T follicular helper cell (primary cell): ENCODE measurements at regions not wholly inside any gene's neighbourhood (a gene's known extent, or its start where the extent isn't known, plus 50 kb on each side); places are given as distances from the start of the nearest gene placed in this dataset.
"Not testable (repeated sequence)": the region's sequence is repeated elsewhere in the genome, so short reads cannot be mapped to it uniquely, and the experiment has no call there.

Experiments
- DNase-seq: peaks from one replicate; pipeline ENCODE4 v3.0.0-alpha.2; 2020; ENCODE audit warnings: low read depth

- no peak for DNase-seq
These were observed 631.1 kb downstream of the MATN1 start for GRCh38 chr1:30092051-30092858.

DNA sequence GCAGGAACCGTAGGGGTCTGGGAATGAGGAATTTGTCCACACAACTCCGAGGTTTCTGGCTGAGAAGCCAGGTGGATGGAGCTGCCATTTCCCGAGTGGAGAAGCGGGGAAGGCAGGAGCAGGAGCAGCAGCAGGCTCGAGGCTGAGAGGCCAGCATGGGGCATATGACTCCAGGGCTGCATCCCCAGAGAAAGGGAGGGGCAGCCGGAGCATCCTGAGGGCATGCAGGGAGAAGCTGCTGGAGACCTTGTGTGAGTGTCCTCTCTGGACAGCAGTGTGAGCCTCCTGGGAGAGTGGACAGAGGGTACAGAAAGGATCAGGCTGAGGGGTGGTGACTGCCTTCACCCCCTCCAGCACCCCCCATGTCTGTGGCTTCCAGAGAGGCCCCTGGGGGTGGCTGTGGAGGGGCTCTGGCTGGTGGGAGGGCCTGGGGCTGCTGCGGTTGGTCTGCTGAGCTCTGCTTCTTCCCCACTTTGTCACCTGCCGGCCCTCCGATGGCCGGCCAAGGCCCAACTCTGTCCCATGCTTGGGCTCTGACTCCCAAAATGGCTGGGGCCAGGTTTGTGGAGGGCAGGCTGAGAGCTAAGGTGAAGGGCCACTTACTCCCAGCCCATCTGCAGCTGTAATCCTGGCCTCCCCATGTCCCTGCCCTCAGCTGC is 633.1 kb downstream of the MATN1 start:
- no peak for DNase-seq

DNA sequence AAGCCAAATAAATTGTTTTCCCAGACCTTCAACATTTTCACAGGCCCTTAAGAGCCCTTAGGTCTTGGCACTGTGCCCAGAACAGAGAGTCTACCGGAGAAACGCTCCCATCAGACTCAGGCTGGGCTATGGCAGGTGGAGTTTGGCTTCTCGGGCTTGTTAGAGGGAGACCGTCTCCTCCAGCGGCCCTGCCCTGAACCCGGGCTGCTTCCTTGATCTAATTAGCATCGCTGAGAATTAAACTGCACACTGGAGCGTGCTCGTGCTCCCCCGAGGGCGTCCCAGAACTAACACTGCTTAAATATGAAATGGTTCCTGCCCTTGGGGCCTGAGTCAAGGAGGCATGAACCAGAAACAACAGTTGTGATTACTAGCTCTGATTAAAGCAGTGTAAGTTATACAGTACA is 634.4 kb downstream of the MATN1 start:
- no peak for DNase-seq

DNA sequence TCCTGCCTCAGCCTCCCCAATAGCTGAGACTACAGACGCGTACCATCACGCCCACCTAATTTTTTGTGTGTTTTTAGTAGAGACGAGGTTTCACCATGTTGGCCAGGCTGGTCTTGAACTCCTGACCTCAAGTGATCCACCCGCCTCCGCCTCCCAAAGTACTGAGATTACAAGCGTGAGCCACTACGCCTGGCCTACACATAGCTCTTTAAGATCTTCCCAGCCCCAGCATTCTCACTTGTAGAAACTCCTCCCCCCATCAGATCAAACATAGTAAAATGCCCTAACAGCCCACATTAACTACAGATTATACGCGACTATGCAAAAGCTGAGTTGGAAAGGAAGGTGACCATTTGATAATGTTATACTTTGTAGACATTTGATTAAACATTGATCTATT is 634.8 kb downstream of the MATN1 start:
- DNase-seq: no peak

- no peak for DNase-seq
These were observed 635.9 kb downstream of the MATN1 start for GRCh38 chr1:30087465-30087864.

DNA sequence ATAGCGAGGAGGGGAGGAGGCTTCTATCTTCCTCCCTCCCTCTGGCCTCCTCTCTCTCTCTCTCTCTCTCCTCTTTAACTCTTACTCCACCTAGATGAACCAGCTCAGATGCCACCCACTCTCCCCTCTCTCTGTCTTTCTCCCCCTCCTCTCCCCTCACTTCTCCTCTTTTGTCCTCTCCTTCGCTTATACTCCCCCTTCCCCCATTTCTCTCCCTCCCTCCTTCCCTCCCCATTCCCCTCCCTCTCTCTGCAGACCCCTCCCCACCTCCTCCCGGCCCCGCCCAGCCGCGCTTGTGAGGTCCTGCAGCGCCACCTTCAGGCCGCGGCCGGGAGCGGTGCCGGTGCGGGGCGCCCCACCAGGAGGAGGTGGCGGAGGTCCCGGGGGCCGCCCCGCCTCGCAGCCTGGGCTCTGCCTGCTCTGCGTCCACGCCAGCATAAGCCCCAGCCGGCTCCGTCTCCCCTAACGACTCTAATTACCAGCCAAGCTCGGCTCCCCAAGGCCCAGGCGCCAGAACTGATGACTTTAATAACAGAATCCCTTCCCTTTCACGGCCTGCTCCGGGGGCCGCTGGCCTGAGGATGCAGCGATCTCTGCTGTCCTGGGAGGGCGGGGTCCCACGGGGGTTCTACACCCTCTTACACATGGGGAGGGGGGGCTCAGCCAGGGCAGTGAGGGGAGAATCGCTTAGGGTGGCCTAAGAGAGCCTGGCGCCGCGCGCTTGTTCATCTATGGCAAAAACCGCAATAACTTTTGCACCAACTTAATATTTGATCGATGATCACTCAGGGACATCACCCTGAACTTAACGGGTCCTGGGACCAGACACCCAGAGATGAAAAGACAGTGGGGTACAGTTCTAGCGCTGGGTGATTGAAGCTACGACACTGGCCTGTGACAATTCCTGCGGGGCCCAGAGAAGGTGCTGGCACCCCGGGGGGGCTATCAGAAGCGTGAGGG is 637.3 kb downstream of the MATN1 start:
- DNase-seq: no peak

- DNase-seq: no peak
These were observed 638.3 kb downstream of the MATN1 start for GRCh38 chr1:30084909-30085571.

DNA sequence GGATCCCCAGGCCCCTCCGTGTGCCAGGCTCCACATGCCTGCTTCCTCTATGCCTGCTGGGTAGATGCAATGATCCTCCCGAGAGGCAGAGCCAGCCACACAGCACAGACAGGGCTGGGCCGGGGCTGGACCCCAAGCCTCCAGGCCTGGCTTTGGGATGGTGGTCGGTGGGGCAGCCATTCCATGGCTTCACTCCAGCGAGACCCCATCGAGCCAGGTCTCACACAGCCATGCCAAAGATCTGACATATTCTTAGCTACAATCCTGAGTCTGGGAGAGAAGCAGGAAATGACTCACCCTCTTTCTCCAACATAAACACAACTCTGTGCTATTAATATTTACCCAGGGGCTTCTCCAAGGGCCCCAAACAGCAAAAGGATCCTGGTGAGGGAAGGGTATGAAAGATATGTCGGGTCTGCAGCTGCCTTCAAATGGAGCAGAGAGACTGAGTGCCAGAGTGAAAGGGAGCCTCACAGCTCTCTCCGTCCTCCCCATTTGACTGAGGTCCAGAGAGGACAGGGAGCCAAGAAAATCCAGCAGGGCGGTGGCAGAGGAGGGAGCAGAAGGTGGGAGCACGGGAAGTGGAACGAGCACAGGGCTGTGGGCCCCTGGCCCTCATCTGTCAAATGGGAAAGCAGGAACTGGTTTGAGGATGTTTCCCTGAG is 639.5 kb downstream of the MATN1 start:
- DNase-seq: no peak

DNA sequence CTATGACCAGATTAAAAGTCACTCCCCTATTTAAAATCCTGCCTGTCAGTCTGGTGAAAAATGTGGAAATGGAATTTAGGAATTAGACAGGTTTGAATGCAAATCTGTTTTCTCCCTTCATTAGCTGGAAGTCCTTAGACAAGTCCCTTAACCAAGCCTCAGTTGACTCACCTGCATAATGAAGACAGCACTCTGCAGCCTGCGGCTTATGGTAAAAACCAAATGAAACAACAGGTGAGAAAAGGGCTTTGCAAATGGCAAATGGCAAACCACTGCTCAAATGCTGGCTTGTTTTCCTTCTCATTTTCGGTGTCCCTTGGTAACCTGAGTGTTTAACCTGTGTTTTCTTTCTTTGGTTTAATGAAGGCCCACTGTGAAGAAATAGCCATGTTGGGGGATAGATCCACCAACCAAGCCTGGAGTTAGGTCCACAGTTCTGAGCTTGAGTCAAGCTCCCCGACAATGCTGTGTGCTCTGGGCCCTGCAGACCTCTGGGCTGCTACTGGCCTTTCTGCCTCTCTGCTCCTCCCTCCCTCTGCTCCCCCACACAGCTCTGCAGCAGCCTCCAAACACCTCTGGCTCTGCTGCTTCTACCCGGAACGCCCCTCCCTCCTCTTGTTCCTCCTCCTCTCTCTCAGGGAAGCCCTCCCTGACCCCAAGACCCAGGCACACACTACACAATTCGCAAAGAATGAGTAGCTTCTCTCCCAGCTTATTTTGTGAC is 641.8 kb downstream of the MATN1 start:
- no peak for DNase-seq

DNA sequence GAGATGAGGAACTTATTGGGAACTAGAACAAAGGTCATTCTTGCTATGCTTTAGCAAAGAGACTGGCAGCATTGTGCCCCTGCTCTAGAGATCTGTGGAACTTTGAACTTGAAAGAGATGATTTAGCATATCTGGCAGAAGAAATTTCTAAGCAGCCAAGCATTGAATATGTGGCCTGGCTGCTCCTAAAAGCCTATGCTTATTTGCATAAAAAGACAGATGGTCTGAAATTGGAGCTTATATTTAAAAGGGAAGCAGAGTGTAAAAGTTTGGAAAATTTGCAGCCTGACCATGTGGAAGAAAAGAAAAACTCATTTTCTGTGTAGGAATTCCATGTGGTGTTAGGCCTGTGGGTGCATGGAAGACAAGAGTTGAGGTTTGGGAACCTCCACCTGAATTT is 647.5 kb downstream of the MATN1 start:
- not testable (repeated sequence) for DNase-seq

DNA sequence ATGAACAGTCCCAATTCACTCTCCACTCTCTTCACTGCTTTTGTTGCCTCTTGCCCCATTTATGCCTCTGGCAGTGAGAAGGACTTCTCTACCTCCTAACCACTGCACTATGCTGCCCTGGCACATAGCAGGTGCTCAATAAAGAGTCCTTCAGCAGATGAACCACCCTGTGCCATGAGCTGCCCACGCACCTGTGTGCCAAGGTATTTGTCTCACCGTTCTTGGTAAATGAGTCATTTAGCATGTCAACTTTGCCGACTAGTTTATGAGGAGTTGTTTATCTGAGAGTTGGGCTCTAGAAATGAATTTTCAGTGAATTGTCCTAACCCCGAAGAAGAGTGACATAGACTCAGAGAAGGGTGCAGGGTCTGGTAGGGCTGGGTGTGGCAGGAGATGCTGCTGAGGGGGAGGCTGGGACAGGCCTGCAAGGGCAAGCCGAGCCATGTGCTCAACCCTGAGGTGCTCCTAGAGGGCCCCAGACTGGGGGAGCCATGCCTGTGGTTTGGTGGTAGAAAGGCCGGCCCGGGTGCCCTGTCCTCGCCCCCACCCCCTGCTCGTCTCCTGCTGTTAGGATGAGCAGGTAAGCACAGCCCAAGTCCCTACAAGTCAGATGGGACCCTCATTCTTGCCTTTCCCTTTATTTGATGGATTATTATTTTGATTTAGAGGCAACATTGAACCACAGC is 654.5 kb downstream of the MATN1 start:
- no peak for DNase-seq

DNA sequence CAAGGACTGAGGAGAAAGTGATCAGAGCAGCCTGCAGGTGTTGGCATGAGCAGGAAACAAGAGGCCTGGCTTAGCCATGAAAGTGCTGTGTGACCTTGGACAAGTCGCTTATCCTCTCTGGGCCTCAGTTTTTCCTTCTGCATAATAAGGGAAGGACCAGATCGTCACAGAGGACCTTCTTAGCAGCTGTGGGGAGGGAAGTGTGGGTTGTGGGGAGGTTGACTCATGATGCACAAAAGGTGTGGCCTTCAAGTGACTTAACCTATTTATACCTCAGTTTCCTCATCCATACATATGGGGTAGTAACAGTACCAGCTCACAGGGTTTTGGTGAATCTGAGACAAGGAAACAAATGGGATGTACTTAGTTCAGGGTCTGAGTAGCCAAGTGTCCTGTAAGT is 658.8 kb downstream of the MATN1 start:
- no peak for DNase-seq

DNA sequence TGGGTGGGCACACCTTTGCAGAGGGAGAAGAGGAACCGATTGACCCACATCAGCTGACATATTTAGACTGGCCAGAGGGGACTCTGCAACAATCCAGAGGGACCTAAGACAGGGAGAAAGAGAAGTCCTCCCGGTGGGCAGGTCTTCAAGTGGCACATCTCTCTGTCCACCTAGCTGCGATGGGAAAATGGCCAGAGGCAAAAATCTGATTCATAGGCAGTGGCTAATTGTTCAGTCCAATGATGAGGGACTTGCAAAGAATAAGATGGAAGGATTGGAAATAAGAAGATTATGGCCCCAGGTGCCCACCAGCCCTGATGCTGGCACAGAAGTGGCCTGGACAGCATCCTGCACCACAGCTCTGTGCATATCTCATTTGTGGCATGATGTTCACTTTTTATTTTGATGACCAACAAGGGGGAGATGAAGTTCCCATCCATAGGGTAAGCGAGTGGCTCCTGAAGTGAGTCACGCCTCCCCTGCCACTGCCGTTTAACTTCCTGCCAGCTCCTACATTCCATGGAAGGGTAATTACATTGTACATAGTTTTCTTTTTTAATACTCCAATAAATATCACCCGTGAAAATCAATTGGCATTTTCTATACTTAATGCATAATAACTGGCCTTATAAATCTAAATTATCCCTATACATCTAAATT is 659.6 kb downstream of the MATN1 start:
- no peak for DNase-seq

- DNase-seq: no peak
These were observed 661.8 kb downstream of the MATN1 start for GRCh38 chr1:30061292-30062220.

- no peak for DNase-seq
These were observed 662.6 kb downstream of the MATN1 start for GRCh38 chr1:30060738-30061137.

DNA sequence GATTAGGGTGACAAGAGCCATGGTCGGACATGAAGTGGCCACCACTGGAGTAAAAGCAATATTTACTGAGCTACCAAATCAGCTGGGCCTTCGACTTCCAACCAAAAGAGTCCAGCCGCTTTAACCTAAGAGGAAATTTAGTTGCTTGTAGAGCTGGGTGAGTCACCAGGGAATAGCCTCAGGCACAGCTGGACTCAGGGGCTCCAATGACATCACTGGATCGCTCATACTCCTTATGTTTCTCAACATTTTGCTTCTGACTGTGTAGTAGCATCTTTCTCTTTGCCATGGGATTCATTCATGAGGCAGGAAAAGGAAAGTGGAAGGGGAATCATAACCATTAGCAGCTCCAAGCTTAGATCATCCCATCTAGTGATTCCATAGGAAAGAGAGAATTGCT is 664.4 kb downstream of the MATN1 start:
- no peak for DNase-seq

GRCh38 chr1:30054126-30054525 is 669.3 kb downstream of the MATN1 start:
- DNase-seq: no peak

- DNase-seq: no peak
These were observed 671.2 kb downstream of the MATN1 start for GRCh38 chr1:30052178-30052577.
